HG03175 (cell line): ENCODE measurements at regions not wholly inside any gene's neighbourhood (a gene's known extent, or its start where the extent isn't known, plus 50 kb on each side); places are given as distances from the start of the nearest gene placed in this dataset.

Source experiments
- ATAC-seq: cut with Tn5 transposase; IDR thresholded peaks from one replicate; pipeline ENCODE4 v1.9.1; 2021; ENCODE audit warnings: mild to moderate bottlenecking, moderate library complexity; ENCODE audit not compliant: unreplicated experiment

DNA sequence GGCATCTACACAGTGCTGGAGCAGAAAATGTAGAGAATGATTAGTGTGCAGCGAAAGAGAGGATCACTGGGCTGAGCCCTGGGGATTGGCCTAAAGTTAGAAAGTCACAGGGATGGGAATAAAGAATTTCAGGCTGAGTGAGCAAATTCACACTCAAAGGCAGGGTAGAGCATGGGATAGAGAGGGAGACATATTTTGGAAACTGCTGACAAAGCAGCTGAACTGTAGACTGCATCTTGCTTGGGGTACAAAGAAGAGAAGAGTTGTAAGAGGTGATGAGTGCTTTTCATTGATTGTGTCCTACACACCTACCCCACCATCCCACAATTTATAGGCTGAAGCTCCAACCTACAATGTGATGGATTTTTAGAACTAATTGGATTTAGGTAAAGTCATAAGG is 677.8 kb downstream of the TAF11L14 start:
- no peak for ATAC-seq

DNA sequence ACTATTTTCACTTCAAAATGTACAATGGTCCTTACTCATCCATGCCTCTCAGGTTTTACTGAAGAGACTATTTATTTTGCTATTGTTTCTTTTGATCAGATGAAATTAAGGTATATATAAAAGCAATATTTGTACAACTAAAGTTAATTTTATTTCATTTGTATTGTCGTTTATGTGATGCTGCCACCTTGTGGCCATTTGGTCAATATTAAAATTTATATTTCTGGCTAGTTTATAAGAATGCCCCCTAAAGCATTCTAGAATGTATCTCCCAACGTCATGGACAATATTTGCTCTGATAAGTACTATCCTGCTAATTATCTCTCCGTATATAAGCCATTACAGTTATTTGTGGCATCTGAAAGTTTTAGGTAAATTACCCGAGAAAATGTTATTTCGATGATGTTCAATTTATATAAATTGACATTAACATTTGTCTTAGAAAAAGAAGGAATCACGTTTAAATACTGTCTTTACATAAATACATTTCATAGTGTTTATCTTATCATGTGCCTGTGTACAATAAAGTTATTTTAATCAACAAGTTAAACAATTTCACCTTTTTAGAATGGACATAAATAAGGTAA is 680.0 kb downstream of the TAF11L14 start:
- ATAC-seq = no peak

- ATAC-seq = no peak
Measured at GRCh38 chr5:18321262-18321942, 687.1 kb downstream of the TAF11L14 start.

DNA sequence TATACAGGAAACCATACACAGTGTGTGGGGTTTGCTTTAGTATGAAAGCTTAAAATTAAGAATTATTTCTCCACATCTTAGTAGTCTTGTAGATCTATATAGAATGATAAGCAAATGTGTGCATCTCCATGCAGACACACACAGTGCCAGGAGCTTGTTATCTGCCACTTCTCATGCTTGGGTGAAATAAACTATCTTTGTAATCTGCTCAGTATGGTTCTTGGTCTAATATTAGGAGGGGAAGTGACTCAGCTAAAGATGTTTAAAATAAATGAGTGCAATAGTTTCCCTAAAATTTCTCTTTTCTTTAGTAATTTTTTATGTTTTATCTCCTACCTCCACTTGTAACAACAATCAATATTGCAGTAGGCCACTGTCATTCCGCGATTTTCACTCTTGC is 689.6 kb downstream of the TAF11L14 start:
- ATAC-seq = no peak

DNA sequence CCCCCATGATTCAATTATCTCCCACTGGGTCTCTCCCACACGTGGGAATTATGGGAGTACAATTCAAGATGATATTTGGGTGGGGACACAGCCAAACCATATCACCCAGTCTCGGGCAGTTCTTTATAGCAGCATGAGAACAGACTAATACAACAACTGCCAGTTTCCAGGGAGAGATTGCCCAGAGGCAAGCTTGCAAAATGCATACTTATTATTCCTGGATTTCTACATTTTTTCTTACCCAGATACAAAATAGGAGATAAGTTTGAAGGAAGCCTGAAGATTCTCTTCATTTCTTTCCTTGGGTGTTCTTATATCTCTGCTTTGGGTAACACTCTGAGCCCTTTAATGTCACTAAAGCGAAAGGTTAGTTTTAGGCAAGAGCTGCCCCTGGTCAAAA is 691.2 kb downstream of the TAF11L14 start:
- no peak for ATAC-seq

- ATAC-seq = no peak
Measured at GRCh38 chr5:18329328-18329727, 695.1 kb downstream of the TAF11L14 start.

- ATAC-seq = no peak
Measured at GRCh38 chr5:18333841-18334240, 699.6 kb downstream of the TAF11L14 start.

DNA sequence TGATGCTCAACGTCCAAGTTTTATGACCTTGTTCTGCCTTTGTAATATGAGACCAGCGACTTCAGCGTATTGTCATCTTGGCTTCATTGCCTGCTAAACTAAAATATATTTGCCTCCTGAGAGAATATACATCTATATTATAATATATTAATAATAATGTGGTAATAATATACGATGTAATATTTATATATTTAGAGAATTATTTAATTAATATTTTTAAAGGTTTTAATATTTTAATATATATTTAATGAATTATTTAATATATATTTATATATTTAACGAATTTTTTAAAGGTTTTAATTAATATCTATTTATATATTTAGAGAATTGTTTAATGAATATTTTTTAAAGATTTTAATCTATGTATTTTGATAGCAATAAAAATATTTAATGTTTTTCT is 700.7 kb downstream of the TAF11L14 start:
- ATAC-seq = no peak

DNA sequence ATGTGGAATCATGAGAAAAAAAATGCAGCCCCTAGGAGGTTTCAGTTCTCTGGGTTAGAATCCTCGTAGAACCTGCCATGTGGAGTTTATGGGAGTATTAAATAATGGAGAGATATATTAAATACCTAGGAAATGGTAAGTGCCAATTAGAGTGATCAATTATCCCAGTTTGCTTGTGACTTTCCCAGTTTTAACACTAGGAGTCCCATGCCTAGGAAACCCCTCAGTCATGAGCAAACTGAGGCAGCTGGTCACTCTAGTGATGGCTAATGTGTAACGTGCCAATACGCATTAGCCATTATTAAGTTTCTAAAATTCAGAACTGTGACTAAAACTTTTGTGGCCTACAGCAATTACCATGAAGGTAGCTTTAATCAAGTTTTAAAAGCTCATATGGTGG is 720.6 kb downstream of the TAF11L14 start:
- no peak for ATAC-seq

GRCh38 chr5:18357486-18357885 is 723.2 kb downstream of the TAF11L14 start:
- no peak for ATAC-seq

DNA sequence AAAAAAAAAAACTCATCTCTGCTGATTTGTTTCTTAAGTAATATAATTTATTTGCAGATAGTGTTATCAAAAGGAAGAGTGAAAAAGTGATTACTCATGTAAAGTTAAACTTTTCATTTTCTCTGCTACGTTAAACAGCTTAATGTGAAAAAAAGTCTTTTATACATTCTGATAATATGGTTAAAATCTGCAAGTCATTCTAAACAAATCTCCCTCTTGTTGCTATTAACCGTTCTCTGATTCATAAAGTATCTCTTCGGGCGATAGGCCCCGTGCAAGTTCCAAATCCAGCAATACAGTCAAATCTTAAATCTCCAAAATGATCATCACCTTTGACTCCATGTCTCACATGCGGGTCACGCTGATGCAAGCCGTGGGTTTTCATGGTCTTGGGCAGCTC is 732.0 kb downstream of the TAF11L14 start:
- ATAC-seq = no peak

DNA sequence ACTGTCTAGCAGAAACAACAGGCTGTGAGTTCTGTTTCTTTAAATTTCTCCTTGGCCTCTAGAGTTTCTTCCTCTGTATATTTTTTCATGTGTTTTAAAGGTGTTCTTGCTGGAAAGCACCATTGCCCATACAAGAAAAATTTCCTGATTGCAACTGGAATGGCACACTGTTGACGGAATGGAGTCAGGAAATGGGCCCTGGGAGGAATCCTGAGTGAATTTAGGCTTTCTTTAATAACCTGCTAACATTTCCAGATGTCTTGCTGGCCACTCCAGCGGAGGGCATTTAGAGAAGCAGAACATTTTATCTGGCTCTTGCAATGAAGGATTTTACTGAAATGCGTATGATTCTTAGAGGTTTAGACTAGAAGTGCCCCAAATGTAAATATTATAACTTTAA is 736.3 kb downstream of the TAF11L14 start:
- no peak for ATAC-seq

DNA sequence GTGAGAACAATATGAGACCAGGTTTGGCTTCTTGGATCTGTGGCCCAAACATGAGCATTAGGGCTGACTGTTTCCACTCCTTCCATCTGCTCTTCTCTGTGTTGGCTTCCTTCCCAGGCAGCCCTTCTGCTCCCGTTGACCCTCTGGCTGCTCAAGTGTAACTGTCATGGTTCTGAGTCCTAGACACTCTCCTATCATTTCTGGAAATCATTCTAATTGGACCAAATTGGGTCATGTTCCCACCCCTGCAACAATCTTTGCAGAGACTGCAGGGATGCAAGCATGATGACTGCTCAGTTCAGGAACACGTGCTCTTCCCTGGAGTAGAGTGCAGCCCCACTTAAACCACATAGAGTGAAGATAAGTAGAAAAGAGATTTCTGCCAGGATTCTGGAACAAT is 741.4 kb downstream of the TAF11L14 start:
- ATAC-seq = no peak

DNA sequence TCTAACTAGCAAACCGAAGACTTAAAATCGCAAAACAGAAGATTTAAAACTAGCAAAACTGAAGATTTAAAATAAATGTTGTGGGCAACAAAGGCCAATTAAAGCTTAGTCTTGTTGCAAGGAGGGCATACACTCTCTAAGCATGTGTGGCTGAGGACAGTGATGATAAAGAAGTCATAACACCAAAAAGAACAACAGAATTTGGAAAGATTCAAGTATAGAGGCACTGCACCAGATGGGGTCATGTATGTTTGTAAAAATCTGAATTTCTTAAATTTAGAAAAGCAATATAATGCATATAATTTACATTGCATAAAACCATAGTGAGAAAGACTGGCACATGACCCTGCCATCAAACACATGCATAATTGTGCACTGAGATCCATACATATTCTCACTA is 743.8 kb downstream of the TAF11L14 start:
- ATAC-seq = no peak

- no peak for ATAC-seq
Measured at GRCh38 chr5:18379189-18379588, 744.9 kb downstream of the TAF11L14 start.

- ATAC-seq = no peak
Measured at GRCh38 chr5:18380729-18381362, 746.6 kb downstream of the TAF11L14 start.

GRCh38 chr5:18393565-18394442 is 759.5 kb downstream of the TAF11L14 start:
- peak; percentile 76 for ATAC-seq

DNA sequence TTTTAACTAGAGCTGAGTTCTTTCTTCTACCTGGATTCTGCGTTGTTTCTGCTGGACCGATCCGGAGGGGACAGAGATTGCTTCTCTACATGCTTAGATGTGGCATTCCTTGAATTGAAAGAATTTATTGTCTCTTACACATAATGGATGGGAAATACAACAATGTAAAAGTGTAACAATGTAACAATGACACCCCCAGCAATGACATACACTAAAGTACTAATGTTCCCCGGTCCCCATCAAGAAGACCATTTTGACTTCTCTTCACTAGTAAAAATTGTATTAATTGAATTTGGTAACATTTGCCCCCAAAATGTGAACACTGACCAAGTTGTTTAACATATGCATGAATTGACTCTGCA is 760.2 kb downstream of the TAF11L14 start:
- no peak for ATAC-seq

GRCh38 chr5:18395126-18396110 is 761.2 kb downstream of the TAF11L14 start:
- no peak for ATAC-seq

GRCh38 chr5:18397371-18397770 is 763.1 kb downstream of the TAF11L14 start:
- no peak for ATAC-seq
